Esophagus muscularis mucosa (tissue), 3 donors: ENCODE measurements at regions not wholly inside any gene's neighbourhood (a gene's known extent, or its start where the extent isn't known, plus 50 kb on each side); places are given as distances from the start of the nearest gene placed in this dataset.

Source experiments
- POLR2A ChIP-seq: fragments of 450-650 bp; IDR thresholded peaks from one replicate; pipeline ENCODE4 v1.6.1; 2017; ENCODE audit warnings: antibody characterized with exemption, moderate library complexity, mild to moderate bottlenecking, low read depth
- POLR2AphosphoS5 ChIP-seq, 2 donors: sonication (generic); formaldehyde crosslinking; IDR thresholded peaks; one replicate each; pipeline ENCODE4 v1.6.1; 2017; ENCODE audit warnings: antibody characterized with exemption in 2 of 2
- TF ChIP-seq, protein P1 (sequence below), 3 experiments: fragments of 200-600 bp in 2 of 3; fragments of 450-650 bp in 1 of 3; sonication (generic) in 2 of 3; IDR thresholded peaks; one replicate each; pipeline ENCODE4 v1.5.1; 2017 to 2019; ENCODE audit warnings: antibody characterized with exemption in 3 of 3, mild to moderate bottlenecking in 2 of 3, moderate library complexity in 1 of 3

- TF ChIP-seq, protein P1, sequence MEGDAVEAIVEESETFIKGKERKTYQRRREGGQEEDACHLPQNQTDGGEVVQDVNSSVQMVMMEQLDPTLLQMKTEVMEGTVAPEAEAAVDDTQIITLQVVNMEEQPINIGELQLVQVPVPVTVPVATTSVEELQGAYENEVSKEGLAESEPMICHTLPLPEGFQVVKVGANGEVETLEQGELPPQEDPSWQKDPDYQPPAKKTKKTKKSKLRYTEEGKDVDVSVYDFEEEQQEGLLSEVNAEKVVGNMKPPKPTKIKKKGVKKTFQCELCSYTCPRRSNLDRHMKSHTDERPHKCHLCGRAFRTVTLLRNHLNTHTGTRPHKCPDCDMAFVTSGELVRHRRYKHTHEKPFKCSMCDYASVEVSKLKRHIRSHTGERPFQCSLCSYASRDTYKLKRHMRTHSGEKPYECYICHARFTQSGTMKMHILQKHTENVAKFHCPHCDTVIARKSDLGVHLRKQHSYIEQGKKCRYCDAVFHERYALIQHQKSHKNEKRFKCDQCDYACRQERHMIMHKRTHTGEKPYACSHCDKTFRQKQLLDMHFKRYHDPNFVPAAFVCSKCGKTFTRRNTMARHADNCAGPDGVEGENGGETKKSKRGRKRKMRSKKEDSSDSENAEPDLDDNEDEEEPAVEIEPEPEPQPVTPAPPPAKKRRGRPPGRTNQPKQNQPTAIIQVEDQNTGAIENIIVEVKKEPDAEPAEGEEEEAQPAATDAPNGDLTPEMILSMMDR (IDR thresholded peaks at IDR 0.05): no peak
- TF ChIP-seq POLR2AphosphoS5 (IDR thresholded peaks at IDR 0.05) (no peak), POLR2A (no peak)
Observed at GRCh38 chr3:16675805-16676204, 70.6 kb upstream of the DAZL start.
